GM18873 (cell line): ENCODE measurements at regions not wholly inside any gene's neighbourhood (a gene's known extent, or its start where the extent isn't known, plus 50 kb on each side); places are given as distances from the start of the nearest gene placed in this dataset.

Source experiments
- ATAC-seq: cut with Tn5 transposase; IDR thresholded peaks from one replicate; pipeline ENCODE4 v1.9.1; 2021; ENCODE audit warnings: mild to moderate bottlenecking, moderate library complexity, moderate number of reproducible peaks; ENCODE audit not compliant: unreplicated experiment, low FRiP score

DNA sequence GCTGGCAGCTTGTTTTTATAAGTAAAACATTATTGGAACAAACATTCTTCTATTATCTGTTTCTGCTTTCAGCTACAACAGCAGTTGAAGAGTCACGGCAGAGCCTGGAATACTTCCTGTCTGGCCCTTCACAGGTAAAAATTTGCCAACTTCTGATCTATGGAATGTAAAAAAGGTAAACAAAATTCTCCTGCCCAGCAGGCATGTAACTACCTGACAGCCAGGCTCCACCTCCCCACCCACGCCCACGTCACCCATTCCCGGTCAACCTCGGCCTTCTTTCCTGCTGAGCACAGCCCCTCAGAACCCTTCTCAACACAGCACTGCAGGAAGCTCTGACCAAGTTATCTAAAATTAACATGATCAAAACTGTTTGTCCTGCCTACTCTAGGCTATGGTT, 166.0 kb downstream of the DLL1 start:
- no peak for ATAC-seq

DNA sequence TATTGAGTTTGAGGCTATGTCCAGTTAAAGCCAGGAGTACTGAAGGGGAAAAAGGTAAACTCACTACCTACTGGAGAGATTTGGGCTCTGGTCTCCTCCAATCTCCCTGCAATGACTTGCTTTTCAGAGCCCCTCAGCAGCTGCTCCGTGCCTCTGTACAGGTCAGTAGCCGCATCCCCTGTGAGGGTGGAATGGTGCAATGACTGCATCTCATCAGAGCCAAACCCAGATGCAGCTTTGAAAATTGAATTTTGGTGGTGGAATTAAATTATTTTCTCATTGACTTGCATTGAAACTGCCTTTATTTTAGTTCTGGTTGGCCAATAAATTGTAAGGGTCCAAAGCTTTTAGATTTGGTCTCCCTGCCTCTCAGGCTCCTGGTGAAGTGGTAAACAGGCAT, 166.7 kb downstream of the DLL1 start:
- ATAC-seq = no peak

DNA sequence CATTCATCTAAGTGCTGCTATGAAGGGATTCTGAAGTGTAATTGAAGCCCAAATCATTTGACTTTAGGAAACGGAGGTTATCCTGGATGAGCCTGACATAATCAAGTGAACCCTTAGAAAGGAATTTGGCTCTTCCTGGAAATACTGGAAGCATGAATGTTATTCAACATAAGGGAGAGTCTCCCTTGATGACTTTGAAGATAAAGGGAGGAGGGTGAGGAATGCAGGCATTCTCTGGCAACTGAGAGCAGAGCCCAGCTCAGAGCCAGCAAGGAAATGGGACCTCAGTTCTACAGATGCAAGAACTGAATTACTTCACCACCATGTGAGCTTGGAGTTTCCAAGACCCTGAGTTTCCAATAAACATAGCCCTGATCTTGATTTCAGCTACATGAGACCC, 168.2 kb downstream of the DLL1 start:
- no peak for ATAC-seq

DNA sequence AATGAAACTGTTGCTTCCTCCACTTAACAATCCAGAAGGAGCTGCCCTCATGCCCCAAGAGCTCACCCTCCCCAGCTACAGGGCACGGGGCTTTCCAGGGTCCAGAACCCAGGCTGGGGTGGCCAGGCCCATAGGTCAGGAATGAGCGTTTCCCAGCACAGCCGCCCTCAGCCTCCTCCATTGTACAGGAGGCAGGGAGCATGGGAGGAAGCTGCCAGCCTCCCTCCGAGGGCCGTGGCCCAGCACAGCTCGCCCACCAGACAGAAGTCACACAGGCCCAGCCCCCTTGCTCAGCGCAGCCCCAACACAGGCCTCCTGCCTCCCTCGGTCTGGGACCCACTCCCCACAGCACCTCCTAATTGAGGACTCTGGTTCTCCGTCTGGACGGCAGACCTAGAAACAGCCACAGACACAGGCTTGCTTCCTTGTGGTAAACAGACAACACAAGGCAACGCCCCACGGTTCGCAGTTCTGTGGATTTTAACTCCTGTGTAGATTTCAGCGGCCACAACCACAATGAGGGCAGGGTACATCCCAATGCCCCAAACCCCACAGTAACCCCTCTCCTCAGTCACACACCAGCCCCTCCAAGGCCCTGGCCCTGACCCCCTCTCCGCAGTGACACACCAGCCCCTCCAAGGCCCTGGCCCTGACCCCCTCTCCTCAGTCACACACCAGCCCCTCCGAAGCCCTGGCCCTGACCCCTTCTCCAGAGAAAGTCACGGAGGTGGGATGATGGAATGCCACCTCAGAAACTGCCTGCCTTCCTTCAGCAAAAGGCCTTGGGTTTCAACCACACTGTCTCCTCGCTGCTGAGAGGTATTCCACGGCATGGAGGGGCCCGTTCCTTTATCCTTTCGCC, 173.5 kb downstream of the DLL1 start:
- ATAC-seq = no peak

DNA sequence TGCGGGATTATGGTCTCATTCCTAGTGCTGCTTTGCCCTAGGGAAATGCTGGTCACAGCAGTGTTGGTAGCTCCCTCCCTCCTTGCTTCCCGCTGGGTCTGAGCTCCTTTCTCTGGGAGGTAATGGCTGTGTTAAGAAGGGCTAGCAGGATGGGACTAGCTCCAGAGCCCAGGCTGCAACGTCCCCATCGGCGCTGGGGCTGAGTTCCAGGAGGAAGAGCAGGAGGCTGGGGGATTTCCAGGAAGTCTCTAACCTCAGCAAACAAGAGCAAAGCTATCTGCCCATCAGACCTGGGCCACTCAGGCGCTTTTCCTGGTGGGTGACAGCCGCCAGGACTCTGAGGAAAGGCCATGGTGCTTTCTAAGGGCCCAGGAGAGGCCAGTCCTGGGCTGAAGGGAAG, 174.2 kb downstream of the DLL1 start:
- ATAC-seq = no peak

DNA sequence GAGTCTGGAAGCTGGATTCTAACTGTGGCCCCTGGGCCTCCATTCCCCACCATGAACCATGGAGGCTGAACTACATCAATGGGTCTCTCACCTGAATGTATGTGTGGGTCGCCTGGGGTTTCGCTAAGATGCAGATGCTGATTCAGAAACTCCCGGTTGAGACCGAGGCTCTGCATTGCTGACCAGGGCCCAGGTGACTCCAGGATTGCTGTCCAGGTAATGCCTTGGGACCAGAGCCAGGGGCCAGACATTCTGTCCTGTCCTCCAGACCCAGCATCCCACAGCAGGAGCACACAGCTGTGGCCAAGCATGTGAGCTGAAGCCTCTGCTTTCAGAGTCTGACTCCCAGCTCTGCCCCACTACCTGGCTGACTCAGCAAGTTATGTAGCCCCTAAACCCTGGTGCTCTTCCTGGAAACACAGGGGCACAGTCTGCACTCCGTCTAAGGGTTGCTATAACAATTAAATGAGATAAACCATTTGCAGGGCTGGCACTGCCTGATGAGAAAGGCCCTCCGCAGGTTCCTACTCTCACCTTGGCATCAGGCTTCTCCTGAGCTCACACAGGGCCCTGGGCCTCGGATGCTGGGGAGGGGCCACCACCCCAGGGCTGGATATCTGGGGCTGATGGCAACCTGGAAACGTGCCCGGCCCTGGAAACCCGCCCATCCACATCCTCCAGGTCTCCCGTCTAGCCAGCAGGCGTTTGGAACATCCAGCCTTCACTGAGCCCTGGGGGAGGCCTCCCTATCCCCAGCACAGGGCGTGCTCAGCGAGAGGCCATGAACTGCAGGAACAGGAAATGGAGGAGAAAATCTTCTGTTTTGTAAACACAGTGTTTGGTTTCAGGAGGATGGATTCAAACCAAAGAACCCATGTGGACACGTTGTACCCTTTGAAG, 175.7 kb downstream of the DLL1 start:
- ATAC-seq = no peak

DNA sequence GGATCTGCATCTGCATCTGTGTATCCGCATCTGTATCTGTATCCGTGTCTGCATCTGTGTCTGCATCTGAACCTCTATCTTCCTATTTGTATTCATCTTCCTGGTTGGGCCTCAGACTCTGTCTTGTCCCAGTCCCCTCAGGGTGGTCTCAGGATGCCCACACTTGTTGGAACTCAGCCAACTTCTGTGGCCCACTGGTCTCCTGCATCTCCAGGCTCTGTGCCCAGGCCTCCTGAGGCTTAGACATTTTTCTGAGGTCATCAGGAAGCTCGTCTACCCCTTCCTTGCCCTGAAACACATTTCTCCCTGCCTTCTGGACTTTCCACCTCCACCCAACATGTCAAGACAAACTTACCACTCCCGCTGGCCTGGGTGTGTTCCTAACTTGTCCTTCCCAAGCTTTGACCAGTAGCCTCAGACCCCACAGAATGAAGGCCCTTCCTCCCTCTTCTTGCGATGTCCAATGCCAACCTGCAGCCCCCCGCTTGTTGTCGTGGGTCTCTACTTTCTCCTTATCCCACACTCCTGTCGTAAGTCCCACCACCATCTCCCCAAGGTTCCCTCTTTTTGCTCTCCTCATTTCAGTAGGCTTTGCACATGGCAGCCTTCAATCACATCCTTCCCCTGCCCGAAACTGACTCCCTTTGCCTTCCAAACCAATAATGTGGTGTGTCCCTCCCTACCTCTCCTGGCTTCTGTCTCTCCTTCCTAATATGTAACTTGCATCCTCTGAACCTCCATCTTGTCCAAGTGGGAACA, 176.5 kb downstream of the DLL1 start:
- ATAC-seq = no peak

DNA sequence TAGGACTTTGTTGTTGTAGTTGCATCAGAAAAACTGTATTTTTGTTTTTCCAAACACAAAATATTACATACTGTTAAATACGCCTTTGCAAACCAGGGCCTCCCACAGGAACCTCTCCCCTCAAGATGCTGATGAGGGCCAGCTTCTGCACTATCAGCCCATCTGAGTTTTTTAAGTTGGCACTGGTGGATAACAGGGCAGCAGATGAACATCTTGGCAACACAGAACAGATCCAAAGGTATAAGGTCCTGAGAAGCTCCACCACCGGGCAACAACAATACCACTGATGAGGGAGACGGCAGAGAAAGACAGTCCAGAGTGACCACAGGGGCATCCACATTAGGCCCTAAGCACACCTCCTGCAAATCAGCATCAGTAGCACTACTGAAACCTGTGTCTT, 177.7 kb downstream of the DLL1 start:
- ATAC-seq = no peak

DNA sequence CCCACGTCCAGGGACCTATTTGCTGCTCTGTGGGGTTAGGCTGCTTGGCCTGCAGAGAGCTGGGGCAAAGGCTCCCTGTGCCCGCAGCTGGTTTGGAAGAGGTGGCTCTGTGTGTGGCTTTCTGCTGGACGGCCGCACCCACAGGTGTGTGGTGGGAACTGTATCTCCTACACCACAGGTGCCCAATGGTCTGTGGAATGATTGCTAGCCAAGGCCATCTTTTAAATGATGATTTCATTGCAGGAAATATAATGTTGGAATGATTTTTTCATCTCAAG, 178.4 kb downstream of the DLL1 start:
- no peak for ATAC-seq

DNA sequence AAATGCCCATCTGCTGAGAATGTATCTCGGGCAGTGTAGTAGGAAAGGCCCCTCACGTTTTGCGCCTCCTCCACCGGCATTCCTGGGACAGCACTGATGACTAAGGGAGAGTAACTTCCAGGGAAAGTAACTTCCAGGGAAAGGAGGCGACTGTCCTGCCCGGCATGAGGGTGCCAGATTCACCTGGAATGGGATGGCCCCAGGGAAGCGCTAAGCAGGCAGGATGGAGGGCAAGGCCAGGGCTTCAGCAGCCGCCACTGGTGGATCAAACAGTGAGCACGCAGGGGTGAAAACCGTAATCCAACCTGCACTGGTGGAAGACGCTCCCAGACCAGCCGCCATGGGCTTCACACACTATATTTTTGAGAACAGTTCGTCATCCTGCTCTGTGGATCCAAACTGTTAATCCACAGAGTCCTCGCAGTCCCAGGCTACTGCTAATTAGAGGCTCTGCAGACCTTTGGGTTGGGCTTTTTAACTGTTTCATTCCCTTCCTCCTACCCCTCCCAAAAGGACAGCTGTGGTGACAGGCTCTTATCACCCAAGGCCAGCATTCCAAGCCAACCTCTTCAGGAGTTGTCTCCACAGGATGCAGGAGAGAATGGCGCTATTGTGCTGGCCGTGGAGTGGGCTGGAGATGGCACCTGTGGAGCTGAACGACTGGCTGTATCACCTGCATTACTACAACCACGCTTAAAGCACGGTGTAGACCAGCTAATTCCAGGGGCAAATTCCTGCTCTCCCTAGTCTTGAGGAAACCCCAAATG, 178.9 kb downstream of the DLL1 start:
- no peak for ATAC-seq

DNA sequence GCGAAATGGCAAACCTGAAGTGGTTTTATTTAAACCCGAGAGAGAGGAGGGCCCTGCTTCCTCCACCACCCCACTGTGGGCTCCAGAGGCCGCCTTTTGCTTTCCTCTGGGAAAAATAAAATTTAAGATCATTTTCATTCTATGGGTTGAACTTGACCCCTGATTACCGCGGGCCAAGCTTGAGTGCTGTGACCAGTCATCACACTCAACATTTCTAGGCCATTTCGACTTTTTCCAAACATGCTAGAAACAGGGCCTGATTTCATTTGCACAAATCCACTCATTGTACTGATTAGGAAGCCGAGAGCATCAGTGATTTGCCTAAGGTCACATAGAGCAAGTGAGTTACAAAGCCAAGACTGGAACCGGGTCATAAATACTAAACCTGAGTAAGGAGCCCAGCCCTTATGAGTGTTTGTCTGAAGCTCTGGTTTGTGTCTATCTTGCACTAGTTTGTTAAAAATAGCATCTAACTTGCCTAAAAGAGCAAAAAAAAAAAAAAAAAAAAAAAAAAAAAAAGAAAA, 179.7 kb downstream of the DLL1 start:
- no peak for ATAC-seq

DNA sequence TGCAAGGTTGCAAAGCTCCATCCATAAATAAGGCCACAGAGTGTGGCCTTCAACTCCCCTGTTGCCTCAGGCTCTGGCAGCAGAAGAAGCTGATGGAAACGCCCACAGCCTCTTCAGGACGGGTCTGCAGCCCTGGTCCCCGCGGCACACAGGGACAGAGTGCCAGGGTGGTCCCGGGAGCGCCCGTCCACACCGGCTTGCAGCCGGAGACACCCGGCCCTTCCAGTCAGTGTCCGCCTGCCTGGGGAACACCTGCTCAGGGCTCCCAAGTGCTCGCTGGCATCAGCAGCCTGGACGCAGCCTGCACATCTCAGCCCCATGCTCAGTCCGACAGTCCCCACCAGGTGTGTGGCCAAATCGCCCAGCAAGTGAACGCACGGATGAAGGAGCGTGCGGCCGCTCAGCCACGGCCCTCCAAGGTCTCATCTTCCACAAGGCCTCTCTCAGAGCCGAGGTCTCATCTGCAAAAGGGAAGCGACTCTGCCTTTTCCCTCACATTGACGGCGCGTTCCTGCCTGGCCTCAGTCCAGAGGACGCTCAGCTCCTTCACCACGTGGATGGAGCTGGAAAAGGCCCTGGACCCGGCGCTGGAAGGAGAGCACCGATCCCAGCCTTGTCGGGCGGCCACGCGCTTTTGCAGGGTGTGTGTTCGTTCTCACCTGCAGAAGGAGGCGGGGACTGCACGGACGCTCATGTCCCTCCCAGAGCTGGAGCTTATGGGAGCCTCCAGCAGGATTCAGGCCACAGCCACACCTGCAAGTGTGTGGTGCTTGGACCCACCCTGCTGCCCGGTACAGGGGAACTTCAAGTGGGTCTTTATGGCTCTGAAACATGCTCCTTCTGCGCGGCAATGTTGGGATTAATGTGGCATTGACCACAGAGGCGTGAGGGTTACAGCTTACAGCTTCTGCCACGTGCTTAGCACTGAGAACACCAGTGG, 180.4 kb downstream of the DLL1 start:
- no peak for ATAC-seq

DNA sequence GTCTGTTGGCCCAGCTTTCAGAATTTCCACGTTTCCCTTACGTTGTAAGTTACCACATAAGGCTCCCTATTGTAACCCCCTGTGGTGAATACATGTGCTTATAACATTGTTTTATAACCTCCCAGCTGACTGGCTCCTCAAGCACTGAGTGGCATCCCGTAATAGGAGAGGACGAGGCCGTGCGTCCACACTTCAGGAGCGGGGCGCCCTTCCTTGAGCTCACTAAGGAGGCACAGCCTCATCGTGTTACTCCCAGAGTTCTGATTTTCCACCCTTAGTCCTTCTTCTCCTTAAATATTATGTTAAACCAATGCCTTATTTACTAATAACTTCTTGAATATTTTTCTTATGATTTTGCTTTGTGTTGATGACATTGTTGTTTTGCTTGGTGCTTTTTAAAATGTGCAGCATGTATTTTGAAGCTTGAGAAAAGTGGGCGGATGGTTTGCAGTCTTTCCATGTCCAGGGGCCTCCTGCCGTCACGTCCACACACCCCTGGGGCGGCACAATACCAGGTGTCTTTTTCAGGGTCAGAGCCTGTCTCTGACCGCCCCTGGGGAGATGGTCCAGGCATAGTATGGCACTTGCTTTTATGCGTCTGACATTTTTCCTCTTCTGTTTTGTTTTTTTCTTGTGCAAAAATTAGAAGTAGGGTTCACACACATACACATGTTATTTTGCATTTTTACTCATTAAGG, 181.8 kb downstream of the DLL1 start:
- ATAC-seq = no peak

DNA sequence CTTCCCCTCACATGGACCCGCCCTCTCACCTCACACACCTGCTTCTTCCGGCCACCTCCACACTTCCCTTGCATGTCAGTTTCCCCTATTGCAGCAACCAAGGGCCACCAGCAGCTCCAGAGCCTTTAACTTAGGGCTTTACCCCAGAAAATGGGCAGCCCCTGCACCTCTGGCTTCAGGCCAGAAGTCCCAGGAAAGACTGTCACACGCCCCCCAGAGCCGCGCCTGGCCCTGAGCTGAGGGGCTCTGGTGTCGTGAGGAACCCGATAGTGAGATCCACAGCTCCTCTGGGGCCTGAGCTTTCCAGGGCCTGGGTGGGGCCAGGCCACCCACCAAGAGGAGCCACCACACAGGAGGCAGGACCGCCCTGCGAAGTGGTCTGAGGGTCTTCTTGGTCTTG, 182.4 kb downstream of the DLL1 start:
- ATAC-seq = no peak

DNA sequence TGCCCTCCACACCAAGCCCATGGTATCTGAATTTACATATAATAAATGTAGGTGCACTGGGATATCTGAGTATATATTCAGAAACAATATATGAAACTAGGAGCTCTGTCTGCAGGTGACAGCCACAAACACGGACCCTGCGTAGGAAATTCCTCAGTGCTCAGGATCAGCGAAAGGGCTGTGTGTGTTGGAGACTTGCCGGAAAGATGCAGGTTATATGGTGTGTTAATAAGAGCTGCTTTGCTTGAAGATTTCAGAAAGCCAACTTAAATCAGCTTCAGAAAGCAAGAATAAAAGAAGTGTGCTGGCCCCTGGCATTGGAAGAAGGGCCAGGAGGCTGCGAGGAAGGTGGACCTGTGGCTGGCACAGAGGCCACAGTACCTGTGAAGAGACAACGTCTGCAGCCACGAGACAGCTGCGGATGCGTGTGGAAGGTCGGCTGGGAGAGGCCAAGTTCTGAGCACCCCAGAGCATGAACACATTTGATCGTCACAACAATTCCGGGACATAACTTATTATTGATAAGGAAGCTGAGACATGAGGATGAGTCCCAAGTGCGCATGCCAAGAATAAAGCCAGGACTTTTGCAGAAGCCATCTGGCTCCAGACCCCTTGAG, 183.2 kb downstream of the DLL1 start:
- no peak for ATAC-seq

DNA sequence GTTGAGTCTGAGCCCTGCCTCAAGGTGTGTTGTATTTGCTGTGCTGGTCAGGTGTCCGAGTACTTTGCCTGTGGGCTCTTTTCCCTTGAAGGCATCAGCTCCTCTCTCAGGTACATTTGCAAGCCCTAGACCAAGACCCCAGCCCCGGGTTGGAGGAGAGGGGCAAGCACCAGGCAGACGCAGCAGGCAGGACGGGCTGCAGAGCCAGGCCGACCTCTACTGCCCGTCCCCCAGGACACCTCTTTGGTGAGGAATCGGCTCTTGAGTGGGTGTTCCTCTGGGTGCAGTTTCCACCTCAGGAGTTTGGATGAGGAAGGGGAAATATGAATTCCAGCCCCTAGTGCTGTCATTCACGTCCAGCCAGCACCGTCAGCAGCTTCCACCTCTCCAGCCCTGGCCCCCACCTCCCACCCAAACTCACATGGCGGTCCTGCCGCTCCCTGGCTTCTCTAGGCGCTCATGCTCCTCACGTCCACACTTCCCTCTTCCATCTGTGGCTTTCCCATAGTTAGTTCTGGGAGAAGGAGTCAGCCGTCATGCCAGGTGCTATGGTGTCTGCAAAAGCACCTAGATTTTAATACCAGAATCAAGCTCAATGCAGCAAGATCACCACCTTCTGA, 183.9 kb downstream of the DLL1 start:
- ATAC-seq = no peak

DNA sequence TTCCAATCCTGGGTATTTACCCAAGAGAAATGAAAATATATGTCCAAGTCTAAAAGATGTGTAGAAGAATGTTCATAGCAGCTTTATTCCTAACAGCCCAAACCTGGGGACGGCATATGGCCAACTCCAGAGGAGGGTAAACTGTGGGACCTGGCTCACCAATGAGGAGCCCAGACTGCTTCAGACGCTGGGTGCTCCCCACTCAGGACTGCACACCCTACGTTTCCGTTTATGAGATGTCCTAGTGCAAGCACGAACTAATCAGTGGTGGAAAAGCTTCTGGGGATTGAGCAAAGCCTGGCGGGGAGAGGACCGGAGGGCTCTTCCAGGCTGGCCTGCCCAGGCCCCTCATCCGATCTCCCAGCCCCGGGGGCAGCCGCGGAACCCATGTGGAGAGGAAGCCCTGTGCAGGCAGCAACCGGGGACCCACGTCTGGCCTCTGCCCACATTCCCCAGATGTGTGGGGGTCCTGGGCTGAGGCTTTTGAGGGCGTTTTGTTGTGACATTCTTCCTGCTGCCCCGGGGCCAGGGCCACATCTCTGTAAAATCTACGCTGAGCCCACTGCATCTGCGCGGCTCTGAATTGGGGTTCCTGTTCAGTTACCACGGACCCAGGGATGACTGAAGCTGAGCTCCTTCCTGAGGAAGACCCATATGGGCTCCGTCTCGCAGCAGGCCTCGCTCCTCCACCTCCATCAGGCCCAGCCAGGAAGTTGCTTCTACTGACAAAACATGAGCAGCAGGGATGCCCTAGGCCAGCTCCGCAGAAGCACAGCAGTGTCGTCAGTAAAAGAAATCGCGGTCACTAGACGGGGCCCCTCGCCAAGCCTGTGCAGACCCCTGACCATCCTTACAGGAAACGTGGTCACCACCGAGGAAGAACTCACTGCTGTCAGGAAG, 188.0 kb downstream of the DLL1 start:
- no peak for ATAC-seq
